ENCODE measurements at regions not wholly inside any gene's neighbourhood (a gene's known extent, or its start where the extent isn't known, plus 50 kb on each side); places are given as distances from the start of the nearest gene placed in this dataset.

- Histone ChIP-seq H3K27me3 (no peaks in the 10 kb centered on the region), H3K4me3 (no peak overlapping the region), H3K27ac (replicated peaks in 1 of 4) (no peak overlapping the region), H3K4me1 (no peaks in the 10 kb centered on the region), H3K36me3 (no peaks in the 10 kb centered on the region), H3K9me3 (no peaks in the 10 kb centered on the region)
- intact Hi-C loops (cut with DNase I): no loop called here
- no peak for DNase-seq (ENCODE audit: extremely low spot score)
- 21% methylated on average over 1 of the region's 1 CpG for WGBS
- TF ChIP-seq POLR2A (IDR thresholded peaks at IDR 0.05; ENCODE audit: low read depth) (no peak), CTCF (IDR thresholded peaks at IDR 0.05) (no peak), EP300 (IDR thresholded peaks at IDR 0.05) (no peak), POLR2AphosphoS5 (IDR thresholded peaks at IDR 0.05) (no peak)
Measured at GRCh38 chr11:42957831-42958230, 354.0 kb upstream of the API5 start.

GRCh38 chr11:42958635-42959034 is 353.2 kb upstream of the API5 start:
- TF ChIP-seq EP300 (IDR thresholded peaks at IDR 0.05) (no peak), POLR2AphosphoS5 (IDR thresholded peaks at IDR 0.05) (no peak), CTCF (IDR thresholded peaks at IDR 0.05) (no peak), POLR2A (IDR thresholded peaks at IDR 0.05; ENCODE audit: low read depth) (no peak)
- intact Hi-C loops (cut with DNase I): no loop called here
- H3K27me3 ChIP-seq: no peaks in the 10 kb centered on the region
- no peaks in the 10 kb centered on the region for H3K36me3 ChIP-seq
- no peaks in the 10 kb centered on the region for H3K4me1 ChIP-seq
- no peak overlapping the region for H3K4me3 ChIP-seq
- no peak for DNase-seq (ENCODE audit: extremely low spot score)
- no peaks in the 10 kb centered on the region for H3K9me3 ChIP-seq
- WGBS: 88% methylated on average over 2 of the region's 2 CpGs
- H3K27ac ChIP-seq (replicated peaks in 1 of 4): no peak overlapping the region

GRCh38 chr11:42960521-42961088 is 351.2 kb upstream of the API5 start:
- intact Hi-C loops (cut with DNase I): no loop called here
- 57% methylated on average over 1 of the region's 1 CpG for WGBS
- H3K4me3 ChIP-seq: no peak overlapping the region

GRCh38 chr11:42967653-42968052 is 344.1 kb upstream of the API5 start:
- DNase-seq (ENCODE audit: extremely low spot score): no peak
- Histone ChIP-seq H3K27me3 (peaks cover 0 to 3% (median 0%) of the 10 kb centered on the region in 4 donors), H3K36me3 (no peaks in the 10 kb centered on the region), H3K9me3 (no peaks in the 10 kb centered on the region), H3K4me3 (no peak overlapping the region), H3K27ac (replicated peaks in 1 of 4) (no peak overlapping the region), H3K4me1 (no peaks in the 10 kb centered on the region)
- TF ChIP-seq CTCF (IDR thresholded peaks at IDR 0.05): no peak
- no peak for TF ChIP-seq POLR2A (IDR thresholded peaks at IDR 0.05; ENCODE audit: low read depth)
- TF ChIP-seq POLR2AphosphoS5 (IDR thresholded peaks at IDR 0.05): no peak
- TF ChIP-seq EP300 (IDR thresholded peaks at IDR 0.05): no peak
- intact Hi-C loops (cut with DNase I): no loop called here
- WGBS: 92% methylated on average over 2 of the region's 2 CpGs

More at GRCh38 chr11:42960521-42961088, 351.2 kb upstream of the API5 start:
- DNase-seq (ENCODE audit: extremely low spot score): no peak
- TF ChIP-seq POLR2AphosphoS5 (IDR thresholded peaks at IDR 0.05) (no peak), POLR2A (IDR thresholded peaks at IDR 0.05; ENCODE audit: low read depth) (no peak), EP300 (IDR thresholded peaks at IDR 0.05) (no peak), CTCF (IDR thresholded peaks at IDR 0.05) (no peak)
- H3K27me3 ChIP-seq: no peaks in the 10 kb centered on the region
- no peak overlapping the region for H3K27ac ChIP-seq (replicated peaks in 1 of 4)
- no peaks in the 10 kb centered on the region for H3K36me3 ChIP-seq
- H3K4me1 ChIP-seq: no peaks in the 10 kb centered on the region
- H3K9me3 ChIP-seq: no peaks in the 10 kb centered on the region

- no peak for TF ChIP-seq EP300 (IDR thresholded peaks at IDR 0.05)
- no peak for TF ChIP-seq CTCF (IDR thresholded peaks at IDR 0.05)
- no peak for TF ChIP-seq POLR2A (IDR thresholded peaks at IDR 0.05; ENCODE audit: low read depth)
- no peak for TF ChIP-seq POLR2AphosphoS5 (IDR thresholded peaks at IDR 0.05)
Measured at GRCh38 chr11:42972741-42973140, 339.1 kb upstream of the API5 start.

More at GRCh38 chr11:42972741-42973140, 339.1 kb upstream of the API5 start:
- no peak overlapping the region for H3K4me3 ChIP-seq
- peaks cover 0 to 4% (median 0%) of the 10 kb centered on the region in 4 donors for H3K4me1 ChIP-seq
- no peak for DNase-seq (ENCODE audit: extremely low spot score)
- no peaks in the 10 kb centered on the region for H3K9me3 ChIP-seq
- WGBS: 20% methylated on average over 1 of the region's 1 CpG
- H3K27ac ChIP-seq (replicated peaks in 1 of 4): no peak overlapping the region
- H3K27me3 ChIP-seq: peaks cover 0 to 7% (median 0%) of the 10 kb centered on the region in 4 donors
- H3K36me3 ChIP-seq: no peaks in the 10 kb centered on the region
- intact Hi-C loops (cut with DNase I): no loop called here

Measured in esophagus muscularis mucosa (tissue), 4 donors.